Mucosa of descending colon (tissue), 3 donors: ENCODE measurements at regions not wholly inside any gene's neighbourhood (a gene's known extent, or its start where the extent isn't known, plus 50 kb on each side); places are given as distances from the start of the nearest gene placed in this dataset.

Experiments used
- ATAC-seq: fragments of 200-7000 bp; cut with Tn5 transposase; one replicate; pipeline ENCODE4 v1.9.1; 2020; ENCODE audit warnings: mild to moderate bottlenecking, moderate library complexity
- DNase-seq, 3 donors: peaks; one replicate each; pipeline ENCODE4 v3.0.0-alpha.2; 2020
- H3K36me3 ChIP-seq: fragments of 200-600 bp; one replicate; pipeline ENCODE4 v1.8.0; 2021; ENCODE audit warnings: low read depth, mild to moderate bottlenecking
- H3K4me1 ChIP-seq: fragments of 200-600 bp; one replicate; pipeline ENCODE4 v1.8.0; 2021; ENCODE audit warnings: low read depth, mild to moderate bottlenecking
- H3K4me3 ChIP-seq: fragments of 200-600 bp; one replicate; pipeline ENCODE4 v1.8.0; 2021; ENCODE audit warnings: mild to moderate bottlenecking
- H3K9me3 ChIP-seq: fragments of 200-600 bp; one replicate; pipeline ENCODE4 v1.8.0; 2021; ENCODE audit warnings: mild to moderate bottlenecking
- intact Hi-C, 2 donors: fragments of 100-400 bp; cut with DNase I in 1 of 2; cut with micrococcal nuclease in 1 of 2; formaldehyde crosslinking; loops; one replicate each; pipeline versions ENCODE4 v1.11.0 to v1.11.1; 2022; cut with DNase I, micrococcal nuclease
- TF ChIP-seq, protein P1 (sequence below): fragments of 200-600 bp; IDR thresholded peaks from one replicate; pipeline ENCODE4 v1.8.0; 2022; ENCODE audit warnings: antibody characterized with exemption, mild to moderate bottlenecking
- donor health status: DM: no; HTN: no; CAD: no; lungs with moderate emphysema.
- donor health status: DM: no; HTN: no; CAD: no.
- donor health status: DM: no; HTN: yes; CAD: no.

DNA sequence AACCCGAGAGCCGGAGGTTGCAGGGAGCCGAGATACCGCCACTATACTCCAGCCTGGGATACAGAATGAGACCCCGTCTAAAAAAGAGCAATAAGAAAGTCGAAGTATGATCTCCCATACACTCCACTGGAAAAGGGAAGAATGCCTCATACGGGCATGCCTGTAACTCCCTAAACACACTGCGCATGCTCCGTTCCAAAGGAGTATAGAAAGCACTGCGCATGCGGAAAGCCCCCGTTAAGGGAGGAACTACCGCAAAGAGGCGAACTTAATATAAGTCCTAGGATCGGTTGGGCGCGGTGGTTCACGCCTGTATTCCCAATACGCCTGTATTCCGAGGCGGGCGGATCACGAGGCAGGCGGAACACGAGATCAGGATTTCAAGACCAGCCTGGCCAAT lies 313.1 kb upstream of the ERCC4 start:
- ATAC-seq (no peak), DNase-seq (no peak)
- intact Hi-C loops: no loop called here
- H3K9me3 ChIP-seq: peaks cover 16% of the 10 kb centered on the region
- H3K36me3 ChIP-seq: no peaks in the 10 kb centered on the region
- TF ChIP-seq, protein P1, sequence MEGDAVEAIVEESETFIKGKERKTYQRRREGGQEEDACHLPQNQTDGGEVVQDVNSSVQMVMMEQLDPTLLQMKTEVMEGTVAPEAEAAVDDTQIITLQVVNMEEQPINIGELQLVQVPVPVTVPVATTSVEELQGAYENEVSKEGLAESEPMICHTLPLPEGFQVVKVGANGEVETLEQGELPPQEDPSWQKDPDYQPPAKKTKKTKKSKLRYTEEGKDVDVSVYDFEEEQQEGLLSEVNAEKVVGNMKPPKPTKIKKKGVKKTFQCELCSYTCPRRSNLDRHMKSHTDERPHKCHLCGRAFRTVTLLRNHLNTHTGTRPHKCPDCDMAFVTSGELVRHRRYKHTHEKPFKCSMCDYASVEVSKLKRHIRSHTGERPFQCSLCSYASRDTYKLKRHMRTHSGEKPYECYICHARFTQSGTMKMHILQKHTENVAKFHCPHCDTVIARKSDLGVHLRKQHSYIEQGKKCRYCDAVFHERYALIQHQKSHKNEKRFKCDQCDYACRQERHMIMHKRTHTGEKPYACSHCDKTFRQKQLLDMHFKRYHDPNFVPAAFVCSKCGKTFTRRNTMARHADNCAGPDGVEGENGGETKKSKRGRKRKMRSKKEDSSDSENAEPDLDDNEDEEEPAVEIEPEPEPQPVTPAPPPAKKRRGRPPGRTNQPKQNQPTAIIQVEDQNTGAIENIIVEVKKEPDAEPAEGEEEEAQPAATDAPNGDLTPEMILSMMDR: no peak
- no peak overlapping the region for H3K4me3 ChIP-seq
- no peaks in the 10 kb centered on the region for H3K4me1 ChIP-seq

DNA sequence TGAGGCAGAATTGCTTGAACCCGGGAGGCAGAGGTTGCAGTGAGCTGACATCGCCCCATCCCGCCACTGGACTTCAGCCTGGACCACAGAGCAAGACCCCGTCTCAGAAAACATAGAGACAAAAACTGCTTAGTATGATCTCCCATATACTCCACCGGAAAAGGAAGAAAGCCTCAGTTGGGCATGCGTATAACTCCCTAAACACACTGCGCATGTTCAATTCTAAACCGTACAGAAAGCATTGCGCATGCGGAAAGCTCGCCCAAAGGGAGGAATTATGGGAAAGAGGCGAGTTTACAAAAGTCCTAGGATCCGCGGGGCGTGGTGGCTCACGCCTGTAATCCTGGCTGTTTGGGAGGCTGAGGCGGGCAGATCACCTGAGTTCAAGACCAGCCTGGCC lies 312.7 kb upstream of the ERCC4 start:
- TF ChIP-seq, protein P1: no peak
- Histone ChIP-seq H3K4me3 (no peak overlapping the region), H3K4me1 (no peaks in the 10 kb centered on the region), H3K9me3 (peaks cover 16% of the 10 kb centered on the region), H3K36me3 (no peaks in the 10 kb centered on the region)
- ATAC-seq: no peak
- intact Hi-C loops: no loop called here
- DNase-seq: no peak

DNA sequence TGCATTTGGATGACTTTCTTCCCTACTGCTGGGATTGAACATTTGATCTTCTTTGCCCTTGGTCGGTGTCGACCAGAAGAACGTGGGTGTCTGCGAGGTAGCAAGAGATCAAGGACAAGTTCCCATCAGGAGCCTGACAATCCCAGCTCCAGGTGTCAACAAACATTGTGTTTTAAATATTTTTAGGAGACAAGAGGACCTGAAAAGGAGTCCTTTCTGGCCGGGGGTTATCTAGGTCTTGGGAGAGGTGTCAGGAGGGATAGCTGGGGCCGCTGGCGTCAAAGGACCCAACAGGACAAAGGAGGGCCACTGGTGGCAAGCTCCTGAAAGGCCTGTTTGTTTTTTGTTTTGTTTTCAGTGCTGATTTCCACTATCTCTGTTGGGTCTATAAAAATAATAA lies 308.4 kb upstream of the ERCC4 start:
- intact Hi-C loops: no loop called here
- no peak for ATAC-seq

DNA sequence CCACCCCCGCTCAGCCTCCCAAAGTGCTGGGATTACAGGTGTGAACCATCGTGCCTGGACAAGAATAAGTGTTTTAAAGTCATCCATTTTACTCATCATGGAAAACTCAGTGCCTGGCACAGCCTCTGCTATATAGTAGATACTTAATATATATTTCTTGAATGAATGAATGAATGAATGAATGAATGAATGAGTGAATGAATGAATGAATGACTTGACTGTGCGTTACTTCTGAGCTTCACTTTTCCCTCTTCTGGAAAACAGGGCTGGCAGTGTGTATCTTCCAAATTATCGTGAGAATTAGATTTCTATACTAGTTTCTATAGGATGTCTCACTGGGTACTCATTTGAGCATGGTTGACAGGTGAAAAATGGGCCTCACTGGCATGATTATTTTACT lies 307.3 kb upstream of the ERCC4 start:
- Histone ChIP-seq H3K36me3 (no peaks in the 10 kb centered on the region), H3K4me1 (no peaks in the 10 kb centered on the region), H3K4me3 (no peak overlapping the region), H3K9me3 (peaks cover 4% of the 10 kb centered on the region)
- TF ChIP-seq, protein P1: no peak
- no peak for DNase-seq
- ATAC-seq: no peak
- intact Hi-C loops: no loop called here

More for the DNA sequence above, 308.4 kb upstream of the ERCC4 start:
- no peak for DNase-seq
- Histone ChIP-seq H3K9me3 (peaks cover 10% of the 10 kb centered on the region), H3K36me3 (no peaks in the 10 kb centered on the region), H3K4me1 (no peaks in the 10 kb centered on the region), H3K4me3 (no peak overlapping the region)
- TF ChIP-seq, protein P1: no peak

DNA sequence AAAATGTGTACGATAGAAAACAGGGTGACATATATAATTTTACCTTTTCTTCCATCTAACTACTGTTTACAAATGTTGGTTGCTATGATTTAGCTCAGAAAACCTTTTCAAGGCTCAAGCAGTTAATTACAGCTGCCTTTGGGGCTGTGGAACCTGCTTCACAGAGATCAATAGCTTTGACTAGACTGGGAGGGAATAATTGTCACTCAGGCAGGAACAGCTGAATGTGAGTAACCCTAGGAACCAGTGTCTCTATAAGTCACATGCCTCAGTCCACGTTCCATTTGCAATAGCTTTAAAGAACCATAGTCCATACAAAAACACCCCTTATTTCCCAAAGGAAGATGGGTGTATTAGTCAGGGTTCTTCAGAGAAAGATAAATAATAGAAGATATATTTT lies 306.8 kb upstream of the ERCC4 start:
- Histone ChIP-seq H3K4me1 (no peaks in the 10 kb centered on the region), H3K9me3 (no peaks in the 10 kb centered on the region), H3K4me3 (no peak overlapping the region), H3K36me3 (no peaks in the 10 kb centered on the region)
- DNase-seq (no peak), ATAC-seq (no peak)
- TF ChIP-seq, protein P1: no peak
- intact Hi-C loops: no loop called here

DNA sequence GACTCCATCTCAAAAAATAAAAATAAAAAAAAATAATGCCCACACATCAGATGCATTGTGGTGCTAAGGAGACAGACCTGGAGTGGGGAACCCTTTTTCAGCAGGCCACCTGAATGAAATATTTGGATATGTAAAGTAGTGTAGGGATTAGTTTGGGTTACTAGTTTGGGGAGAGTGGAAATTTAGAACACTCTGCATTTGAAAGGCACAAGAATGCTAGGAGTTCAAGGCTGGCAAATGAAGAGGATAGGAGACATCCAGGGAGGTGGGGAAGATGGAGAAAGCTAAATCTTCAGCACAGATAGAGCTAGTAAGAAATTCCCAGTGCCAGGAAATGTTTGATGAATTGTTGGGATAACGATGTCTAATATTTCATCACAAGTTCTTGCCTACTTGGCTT lies 298.3 kb upstream of the ERCC4 start:
- TF ChIP-seq, protein P1: no peak
- DNase-seq (no peak), ATAC-seq (no peak)
- no peaks in the 10 kb centered on the region for H3K36me3 ChIP-seq
- no peak overlapping the region for H3K4me3 ChIP-seq
- intact Hi-C loops: no loop called here
- no peaks in the 10 kb centered on the region for H3K4me1 ChIP-seq
- H3K9me3 ChIP-seq: no peaks in the 10 kb centered on the region
